ENCODE measurements at regions not wholly inside any gene's neighbourhood (a gene's known extent, or its start where the extent isn't known, plus 50 kb on each side); places are given as distances from the start of the nearest gene placed in this dataset.

- TF ChIP-seq CTCF (IDR thresholded peaks at IDR 0.05; ENCODE audit: insufficient read depth, low read depth, low read length, missing control alignments), result no peak
- no peak for DNase-seq (ENCODE audit: low read depth)
- no peak overlapping the region for H3K4me3 ChIP-seq (ENCODE audit: low read depth, low read length)
Measured at GRCh38 chr2:234198976-234199375, 148.5 kb downstream of the SPP2 start.

GRCh38 chr2:234195516-234195915 lies 145.0 kb downstream of the SPP2 start:
- DNase-seq (ENCODE audit: low read depth), result no peak
- no peak for TF ChIP-seq CTCF (IDR thresholded peaks at IDR 0.05; ENCODE audit: insufficient read depth, low read depth, low read length, missing control alignments)
- H3K4me3 ChIP-seq (ENCODE audit: low read depth, low read length), result no peak overlapping the region

- DNase-seq (ENCODE audit: low read depth), result no peak
- H3K4me3 ChIP-seq (ENCODE audit: low read depth, low read length), result no peak overlapping the region
Measured at GRCh38 chr2:234193977-234194563, 143.6 kb downstream of the SPP2 start.

GRCh38 chr2:234191819-234192407 lies 141.4 kb downstream of the SPP2 start:
- no peak for TF ChIP-seq CTCF (IDR thresholded peaks at IDR 0.05; ENCODE audit: insufficient read depth, low read depth, low read length, missing control alignments)
- no peak overlapping the region for H3K4me3 ChIP-seq (ENCODE audit: low read depth, low read length)
- DNase-seq (ENCODE audit: low read depth), result no peak

More at GRCh38 chr2:234193977-234194563, 143.6 kb downstream of the SPP2 start:
- TF ChIP-seq CTCF (IDR thresholded peaks at IDR 0.05; ENCODE audit: insufficient read depth, low read depth, low read length, missing control alignments), result no peak

GRCh38 chr2:234189786-234190300 lies 139.3 kb downstream of the SPP2 start:
- TF ChIP-seq CTCF (IDR thresholded peaks at IDR 0.05; ENCODE audit: insufficient read depth, low read depth, low read length, missing control alignments), result no peak
- no peak for DNase-seq (ENCODE audit: low read depth)
- no peak overlapping the region for H3K4me3 ChIP-seq (ENCODE audit: low read depth, low read length)

GRCh38 chr2:234189230-234189629 lies 138.7 kb downstream of the SPP2 start:
- H3K4me3 ChIP-seq (ENCODE audit: low read depth, low read length), result no peak overlapping the region
- TF ChIP-seq CTCF (IDR thresholded peaks at IDR 0.05; ENCODE audit: insufficient read depth, low read depth, low read length, missing control alignments), result no peak
- no peak for DNase-seq (ENCODE audit: low read depth)

All from GM12865 (cell line).